Panc1 (cell line): ENCODE measurements at regions not wholly inside any gene's neighbourhood (a gene's known extent, or its start where the extent isn't known, plus 50 kb on each side); places are given as distances from the start of the nearest gene placed in this dataset.

Experiments
- CTCF ChIP-seq: fragments of 450-650 bp; IDR thresholded peaks from 2 replicates; pipeline ENCODE4 v1.5.1; 2017; ENCODE audit warnings: mild to moderate bottlenecking
- POLR2AphosphoS5 ChIP-seq: IDR thresholded peaks from 2 replicates; pipeline ENCODE4 v1.6.1; 2012; ENCODE audit warnings: mild to moderate bottlenecking, low read depth, low read length, moderate library complexity
- TF ChIP-seq, protein P1 (sequence below), 2 experiments: IDR thresholded peaks; 2 replicates each; pipeline ENCODE4 v1.6.1; 2011 to 2012; ENCODE audit warnings: low read depth in 2 of 2, control low read depth in 1 of 2, low read length in 1 of 2, mild to moderate bottlenecking in 1 of 2, moderate library complexity in 1 of 2; ENCODE audit not compliant: insufficient read depth in 1 of 2

DNA sequence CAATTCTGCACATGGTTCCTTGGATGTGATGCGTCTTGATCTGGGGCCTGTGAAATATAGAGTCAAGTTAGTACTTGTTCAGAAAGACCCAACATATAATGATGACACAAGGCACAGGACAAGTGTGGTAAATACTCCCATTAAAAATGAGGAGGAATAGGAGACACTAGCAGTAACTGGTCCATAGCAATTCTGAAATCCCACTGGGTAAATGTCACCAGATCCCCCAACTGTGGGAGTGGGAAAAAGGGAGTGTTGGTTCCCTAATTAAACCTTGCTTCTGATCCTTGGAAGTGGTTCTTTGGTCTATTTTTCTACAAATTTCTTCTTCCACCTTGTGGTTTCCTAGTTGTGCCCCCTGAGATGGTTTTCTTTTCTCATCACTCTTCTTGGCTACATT is 62.5 kb upstream of the NRP1 start:
- TF ChIP-seq CTCF (no peak), POLR2AphosphoS5 (no peak)
- TF ChIP-seq, protein P1, sequence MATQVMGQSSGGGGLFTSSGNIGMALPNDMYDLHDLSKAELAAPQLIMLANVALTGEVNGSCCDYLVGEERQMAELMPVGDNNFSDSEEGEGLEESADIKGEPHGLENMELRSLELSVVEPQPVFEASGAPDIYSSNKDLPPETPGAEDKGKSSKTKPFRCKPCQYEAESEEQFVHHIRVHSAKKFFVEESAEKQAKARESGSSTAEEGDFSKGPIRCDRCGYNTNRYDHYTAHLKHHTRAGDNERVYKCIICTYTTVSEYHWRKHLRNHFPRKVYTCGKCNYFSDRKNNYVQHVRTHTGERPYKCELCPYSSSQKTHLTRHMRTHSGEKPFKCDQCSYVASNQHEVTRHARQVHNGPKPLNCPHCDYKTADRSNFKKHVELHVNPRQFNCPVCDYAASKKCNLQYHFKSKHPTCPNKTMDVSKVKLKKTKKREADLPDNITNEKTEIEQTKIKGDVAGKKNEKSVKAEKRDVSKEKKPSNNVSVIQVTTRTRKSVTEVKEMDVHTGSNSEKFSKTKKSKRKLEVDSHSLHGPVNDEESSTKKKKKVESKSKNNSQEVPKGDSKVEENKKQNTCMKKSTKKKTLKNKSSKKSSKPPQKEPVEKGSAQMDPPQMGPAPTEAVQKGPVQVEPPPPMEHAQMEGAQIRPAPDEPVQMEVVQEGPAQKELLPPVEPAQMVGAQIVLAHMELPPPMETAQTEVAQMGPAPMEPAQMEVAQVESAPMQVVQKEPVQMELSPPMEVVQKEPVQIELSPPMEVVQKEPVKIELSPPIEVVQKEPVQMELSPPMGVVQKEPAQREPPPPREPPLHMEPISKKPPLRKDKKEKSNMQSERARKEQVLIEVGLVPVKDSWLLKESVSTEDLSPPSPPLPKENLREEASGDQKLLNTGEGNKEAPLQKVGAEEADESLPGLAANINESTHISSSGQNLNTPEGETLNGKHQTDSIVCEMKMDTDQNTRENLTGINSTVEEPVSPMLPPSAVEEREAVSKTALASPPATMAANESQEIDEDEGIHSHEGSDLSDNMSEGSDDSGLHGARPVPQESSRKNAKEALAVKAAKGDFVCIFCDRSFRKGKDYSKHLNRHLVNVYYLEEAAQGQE (IDR thresholded peaks at IDR 0.05; ENCODE audit: insufficient read depth in 1 of 2, low read depth in 2 of 2, low read length in 1 of 2), result no peak
